Pulmonary artery endothelial cell (primary cell): ENCODE measurements at regions not wholly inside any gene's neighbourhood (a gene's known extent, or its start where the extent isn't known, plus 50 kb on each side); places are given as distances from the start of the nearest gene placed in this dataset.
"Not testable (repeated sequence)": the region's sequence is repeated elsewhere in the genome, so short reads cannot be mapped to it uniquely, and the experiment has no call there.

Experiments
- DNase-seq: peaks from one replicate; pipeline ENCODE4 v3.0.0-alpha.2; 2011; ENCODE audit warnings: low read depth, low spot score

GRCh38 chr20:22818636-22819035 lies 216.5 kb upstream of the SSTR4 start:
- no peak for DNase-seq

GRCh38 chr20:22819112-22819511 lies 216.0 kb upstream of the SSTR4 start:
- DNase-seq, result no peak

- no peak for DNase-seq
These were observed 215.3 kb upstream of the SSTR4 start for GRCh38 chr20:22819784-22820183.

GRCh38 chr20:22821081-22821727 lies 213.9 kb upstream of the SSTR4 start:
- no peak for DNase-seq

GRCh38 chr20:22821796-22822195 lies 213.3 kb upstream of the SSTR4 start:
- no peak for DNase-seq

GRCh38 chr20:22823119-22823518 lies 212.0 kb upstream of the SSTR4 start:
- no peak for DNase-seq

- no peak for DNase-seq
These were observed 211.0 kb upstream of the SSTR4 start for GRCh38 chr20:22824077-22824476.

GRCh38 chr20:22825076-22825475 lies 210.0 kb upstream of the SSTR4 start:
- DNase-seq, result peak; percentile 5

- DNase-seq, result no peak
These were observed 209.6 kb upstream of the SSTR4 start for GRCh38 chr20:22825546-22825945.

GRCh38 chr20:22826306-22827230 lies 208.5 kb upstream of the SSTR4 start:
- no peak for DNase-seq

GRCh38 chr20:22827916-22828315 lies 207.2 kb upstream of the SSTR4 start:
- no peak for DNase-seq

- DNase-seq, result no peak
These were observed 205.8 kb upstream of the SSTR4 start for GRCh38 chr20:22829356-22829755.

- no peak for DNase-seq
These were observed 205.0 kb upstream of the SSTR4 start for GRCh38 chr20:22830138-22830537.

GRCh38 chr20:22830715-22831114 lies 204.4 kb upstream of the SSTR4 start:
- not testable (repeated sequence) for DNase-seq

- DNase-seq, result no peak
These were observed 201.3 kb upstream of the SSTR4 start for GRCh38 chr20:22833851-22834250.

- no peak for DNase-seq
These were observed 200.4 kb upstream of the SSTR4 start for GRCh38 chr20:22834651-22835256.

- DNase-seq, result no peak
These were observed 198.9 kb upstream of the SSTR4 start for GRCh38 chr20:22836211-22836610.

- no peak for DNase-seq
These were observed 198.2 kb upstream of the SSTR4 start for GRCh38 chr20:22836877-22837276.

- DNase-seq, result no peak
These were observed 197.1 kb upstream of the SSTR4 start for GRCh38 chr20:22838001-22838400.

- no peak for DNase-seq
These were observed 193.3 kb upstream of the SSTR4 start for GRCh38 chr20:22841846-22842245.

GRCh38 chr20:22842793-22843192 lies 192.3 kb upstream of the SSTR4 start:
- no peak for DNase-seq

GRCh38 chr20:22844959-22845358 lies 190.2 kb upstream of the SSTR4 start:
- no peak for DNase-seq
